NCI-H1436 (cell line): ENCODE measurements at regions not wholly inside any gene's neighbourhood (a gene's known extent, or its start where the extent isn't known, plus 50 kb on each side); places are given as distances from the start of the nearest gene placed in this dataset.
"Not testable (repeated sequence)": the region's sequence is repeated elsewhere in the genome, so short reads cannot be mapped to it uniquely, and the experiment has no call there.

Experiments used
- DNase-seq: peaks from one replicate; lab custom pipeline; 2025; lab: John Stamatoyannopoulos, UW

GRCh38 chr5:102554082-102554481 is 55.3 kb upstream of the SLCO6A1 start:
- DNase-seq, result no peak

- DNase-seq, result peak; percentile 20
Measured at GRCh38 chr5:102554728-102555127, 55.9 kb upstream of the SLCO6A1 start.

- no peak for DNase-seq
Measured at GRCh38 chr5:102561894-102562760, 63.3 kb upstream of the SLCO6A1 start.

- no peak for DNase-seq
Measured at GRCh38 chr5:102570747-102571146, 71.9 kb upstream of the SLCO6A1 start.

GRCh38 chr5:102578362-102578761 is 79.6 kb upstream of the SLCO6A1 start:
- no peak for DNase-seq

GRCh38 chr5:102579379-102579778 is 80.6 kb upstream of the SLCO6A1 start:
- DNase-seq, result no peak

- DNase-seq, result no peak
Measured at GRCh38 chr5:102581011-102581410, 82.2 kb upstream of the SLCO6A1 start.

GRCh38 chr5:102582696-102583095 is 83.9 kb upstream of the SLCO6A1 start:
- DNase-seq, result no peak

GRCh38 chr5:102583276-102584124 is 84.7 kb upstream of the SLCO6A1 start:
- DNase-seq, result peak; percentile 32

- no peak for DNase-seq
Measured at GRCh38 chr5:102589661-102590060, 90.9 kb upstream of the SLCO6A1 start.

- DNase-seq, result no peak
Measured at GRCh38 chr5:102590467-102590866, 91.7 kb upstream of the SLCO6A1 start.

GRCh38 chr5:102591650-102592049 is 92.8 kb upstream of the SLCO6A1 start:
- no peak for DNase-seq

- DNase-seq, result not testable (repeated sequence)
Measured at GRCh38 chr5:102592586-102592985, 93.8 kb upstream of the SLCO6A1 start.

GRCh38 chr5:102594192-102594591 is 95.4 kb upstream of the SLCO6A1 start:
- no peak for DNase-seq

- DNase-seq, result no peak
Measured at GRCh38 chr5:102595332-102595731, 96.5 kb upstream of the SLCO6A1 start.

- no peak for DNase-seq
Measured at GRCh38 chr5:102596113-102596512, 97.3 kb upstream of the SLCO6A1 start.

GRCh38 chr5:102596951-102597350 is 98.2 kb upstream of the SLCO6A1 start:
- no peak for DNase-seq

- no peak for DNase-seq
Measured at GRCh38 chr5:102599289-102599688, 100.5 kb upstream of the SLCO6A1 start.

- no peak for DNase-seq
Measured at GRCh38 chr5:102600964-102601363, 102.2 kb upstream of the SLCO6A1 start.

GRCh38 chr5:102603670-102604069 is 104.9 kb upstream of the SLCO6A1 start:
- no peak for DNase-seq

GRCh38 chr5:102608414-102608813 is 109.6 kb upstream of the SLCO6A1 start:
- DNase-seq, result no peak

- DNase-seq, result no peak
Measured at GRCh38 chr5:102611312-102611711, 112.5 kb upstream of the SLCO6A1 start.

- DNase-seq, result no peak
Measured at GRCh38 chr5:102613661-102614060, 114.9 kb upstream of the SLCO6A1 start.
